Heart left ventricle (tissue), 16 donors: ENCODE measurements at regions not wholly inside any gene's neighbourhood (a gene's known extent, or its start where the extent isn't known, plus 50 kb on each side); places are given as distances from the start of the nearest gene placed in this dataset.

Experiments used
- ATAC-seq, 4 donors: fragments of 200-7000 bp; cut with Tn5 transposase; one replicate each; pipeline ENCODE4 v1.9.1; 2020 to 2022; ENCODE audit warnings: moderate library complexity in 4 of 4, mild to moderate bottlenecking in 3 of 4, moderate number of reproducible peaks in 1 of 4
- DNase-seq, 5 donors: peaks; one replicate each; pipeline ENCODE4 v3.0.0-alpha.2; 2020
- H3K27ac ChIP-seq, 12 donors: fragments of 200-600 bp; sonication (generic) in 4 of 12; one replicate each; pipeline versions ENCODE4 v1.5.0 to v1.8.0; 2016 to 2022; ENCODE audit warnings: mild to moderate bottlenecking in 2 of 12
- H3K27me3 ChIP-seq, 9 donors: fragments of 200-600 bp; sonication (generic) in 2 of 9; one replicate each; pipeline versions ENCODE4 v1.5.1 to v1.8.0; 2016 to 2022; ENCODE audit warnings: mild to moderate bottlenecking in 3 of 9
- H3K36me3 ChIP-seq, 9 donors: fragments of 200-600 bp; sonication (generic) in 2 of 9; one replicate each; pipeline versions ENCODE4 v1.5.0 to v1.8.0; 2018 to 2022; ENCODE audit warnings: mild to moderate bottlenecking in 2 of 9
- H3K4me1 ChIP-seq, 12 donors: fragments of 200-600 bp; sonication (generic) in 4 of 12; one replicate each; pipeline versions ENCODE4 v1.5.0 to v1.8.0; 2016 to 2022; ENCODE audit warnings: mild to moderate bottlenecking in 3 of 12
- H3K4me3 ChIP-seq, 12 donors: fragments of 200-600 bp; sonication (generic) in 4 of 12; one replicate each; pipeline versions ENCODE4 v1.5.0 to v1.8.0; 2017 to 2022; ENCODE audit warnings: mild to moderate bottlenecking in 9 of 12, moderate library complexity in 4 of 12
- H3K9me3 ChIP-seq, 12 donors: fragments of 200-600 bp; sonication (generic) in 4 of 12; one replicate each; pipeline versions ENCODE4 v1.5.0 to v1.8.0; 2016 to 2022; ENCODE audit warnings: mild to moderate bottlenecking in 1 of 12
- CTCF ChIP-seq, 12 donors: fragments of 200-600 bp; sonication (generic) in 4 of 12; IDR thresholded peaks; one replicate each; pipeline versions ENCODE4 v1.5.0 to v1.8.0; 2018 to 2022; ENCODE audit warnings: antibody characterized with exemption in 12 of 12, mild to moderate bottlenecking in 5 of 12
- POLR2A ChIP-seq, 2 donors: fragments of 450-650 bp; IDR thresholded peaks; one replicate each; pipeline ENCODE4 v1.6.1; 2017; ENCODE audit warnings: antibody characterized with exemption in 2 of 2, mild to moderate bottlenecking in 2 of 2, moderate library complexity in 2 of 2
- WGBS, 4 donors: extraction: QIAGEN DNeasy Blood & Tissue Kit in 2 of 4; methylation state at CpG; one replicate each; pipeline versions ENCODE4 v1.1.5 to v1.1.7; 2013 to 2018; 5-methylcytosine and 5-hydroxymethylcytosine counted together
- intact Hi-C, 10 donors: fragments of 100-400 bp; cut with DNase I; formaldehyde crosslinking; loops; one replicate each; pipeline versions ENCODE4 v1.11.1 to v1.14.2; 2022
- donor health status: ischemic (EF 13 %, LVEDD 7.1; RV severe dilation, severe dysfunction).
- donor health status: healthy with polysubstance abuse.
- donor health status: DM: no; HTN: yes; CAD: no.
- donor health status: DM: no; HTN: no; CAD: no.
- donor health status: ischemic (EF 25% LVEDD 6.9; RV normal size, moderate dysfunction).
- donor health status: ischemic (EF 25% LVEDD 5.7; RV mildly dilated, moderate dysfunction).
- donor health status: healthy.
- donor health status: DM: yes; HTN: yes; CAD: no.
- donor health status: ischemic (EF 35%, LVEDD 5.7; RV mildly dilated, moderate dysfunction).
- donor health status: nonischemic (EF 11% LVEDD 7.7; RV severe dilation, severe dysfunction).
- donor health status: DM: yes; HTN: yes; CAD: no.
- donor health status: PGD.
- donor health status: ischemic (EF 29% LVEDD 5.4; RV normal size, mild dysfunction).
- donor health status: nonischemic (EF 23%, LVEDD 6.1; RV moderate dilation, normal function).

GRCh38 chr11:32323814-32324130 is 111.6 kb downstream of the WT1 start:
- peak in 2 of 12 donors; percentile 17 to 27 for TF ChIP-seq CTCF (IDR thresholded peaks at IDR 0.05)
- TF ChIP-seq POLR2A (IDR thresholded peaks at IDR 0.05): no peak
- Histone ChIP-seq H3K36me3 (no peaks in the 10 kb centered on the region), H3K9me3 (peaks cover 0 to 7% (median 0%) of the 10 kb centered on the region in 12 donors), H3K4me1 (no peaks in the 10 kb centered on the region), H3K27me3 (peaks cover 0 to 27% (median 6%) of the 10 kb centered on the region in 9 donors), H3K4me3 (no peak overlapping the region), H3K27ac (no peak overlapping the region)
- ATAC-seq (no peak), DNase-seq (no peak)
- intact Hi-C loops: loop anchor here (1.0 to 10.0 kb wide), 6 partner anchors 241 to 470 kb away; partner anchors contain the start of genes CCDC73 (in 5 of the 10) and EIF3M (in 1 of the 10)
- 20 to 22% (median 21%) methylated on average over 3 of the region's 3 CpGs for WGBS, 4 donors

- intact Hi-C loops: loop anchor here in 3 of 10 donors (2.0 to 10.0 kb wide), 5 partner anchors 240 to 468 kb away; partner anchors contain the start of genes CCDC73 (in 1 of the 3) and EIF3M (in 1 of the 3)
- no peak for DNase-seq
- peak in 1 of 4 donors; percentile 34 for ATAC-seq
- no peak overlapping the region for H3K4me3 ChIP-seq
- H3K36me3 ChIP-seq: no peaks in the 10 kb centered on the region
- no peaks in the 10 kb centered on the region for H3K4me1 ChIP-seq
- H3K27me3 ChIP-seq: peaks cover 0 to 22% (median 6%) of the 10 kb centered on the region in 9 donors
- TF ChIP-seq CTCF (IDR thresholded peaks at IDR 0.05) (no peak), POLR2A (IDR thresholded peaks at IDR 0.05) (no peak)
- peaks cover 0 to 7% (median 0%) of the 10 kb centered on the region in 12 donors for H3K9me3 ChIP-seq
- no peak overlapping the region for H3K27ac ChIP-seq
- WGBS, 4 donors: 46 to 62% (median 52%) methylated on average over 3 of the region's 3 CpGs
These were observed 110.2 kb downstream of the WT1 start for GRCh38 chr11:32325187-32325586.

GRCh38 chr11:32325725-32326124 is 109.6 kb downstream of the WT1 start:
- TF ChIP-seq CTCF (IDR thresholded peaks at IDR 0.05): no peak
- TF ChIP-seq POLR2A (IDR thresholded peaks at IDR 0.05): no peak
- Histone ChIP-seq H3K27me3 (peaks cover 0 to 22% (median 6%) of the 10 kb centered on the region in 9 donors), H3K4me3 (no peak overlapping the region), H3K36me3 (no peaks in the 10 kb centered on the region), H3K4me1 (no peaks in the 10 kb centered on the region), H3K9me3 (peaks cover 0 to 7% (median 0%) of the 10 kb centered on the region in 12 donors), H3K27ac (no peak overlapping the region)
- 93 to 99% (median 96%) methylated on average over 2 of the region's 2 CpGs for WGBS, 4 donors
- ATAC-seq (no peak), DNase-seq (no peak)
- intact Hi-C loops: loop anchor here in 3 of 10 donors (2.0 to 10.0 kb wide), 5 partner anchors 239 to 467 kb away; partner anchors contain the start of genes CCDC73 (in 1 of the 3) and EIF3M (in 1 of the 3)

- TF ChIP-seq POLR2A (IDR thresholded peaks at IDR 0.05) (no peak), CTCF (IDR thresholded peaks at IDR 0.05) (no peak)
- H3K4me3 ChIP-seq: no peak overlapping the region
- H3K36me3 ChIP-seq: no peaks in the 10 kb centered on the region
- H3K27ac ChIP-seq: no peak overlapping the region
- H3K9me3 ChIP-seq: peaks cover 0 to 7% (median 0%) of the 10 kb centered on the region in 12 donors
- ATAC-seq (no peak), DNase-seq (no peak)
- intact Hi-C loops: loop anchor here in 2 of 10 donors (5.0 to 10.0 kb wide), 4 partner anchors 238 to 466 kb away; partner anchors contain the start of genes CCDC73 (in 1 of the 2) and EIF3M (in 1 of the 2)
- no peaks in the 10 kb centered on the region for H3K4me1 ChIP-seq
- H3K27me3 ChIP-seq: peaks cover 0 to 18% (median 6%) of the 10 kb centered on the region in 9 donors
- 88 to 92% (median 88%) methylated on average over 3 of the region's 3 CpGs for WGBS, 4 donors
These were observed 108.8 kb downstream of the WT1 start for GRCh38 chr11:32326522-32326921.
